Motor neuron (in vitro differentiated cells): ENCODE measurements at regions not wholly inside any gene's neighbourhood (a gene's known extent, or its start where the extent isn't known, plus 50 kb on each side); places are given as distances from the start of the nearest gene placed in this dataset.
"Not testable (repeated sequence)": the region's sequence is repeated elsewhere in the genome, so short reads cannot be mapped to it uniquely, and the experiment has no call there.

Experiments used
- ATAC-seq, 8 experiments: fragments of 200-7000 bp; cut with Tn5 transposase; replicated peaks in 6 of 8; 2 replicates each; pipeline ENCODE4 v1.8.0; 2021; ENCODE audit warnings: mild to moderate bottlenecking in 8 of 8, moderate library complexity in 8 of 8
- H3K27ac ChIP-seq, 2 donors: fragments of 250-450 bp; sonication (Bioruptor Pico); 2 replicates each; pipeline ENCODE4 v1.9.0; 2021; ENCODE audit warnings: antibody characterized with exemption in 2 of 2, mild to moderate bottlenecking in 2 of 2, moderate library complexity in 1 of 2
- H3K4me1 ChIP-seq, 2 donors: fragments of 250-450 bp; sonication (Bioruptor Pico); replicated peaks in 1 of 2; 2 replicates each; pipeline ENCODE4 v1.6.1; 2021; ENCODE audit warnings: antibody characterized with exemption in 2 of 2, mild to moderate bottlenecking in 2 of 2, moderate library complexity in 1 of 2
- H3K4me3 ChIP-seq, 5 donors: fragments of 250-450 bp; sonication (Bioruptor Pico); 2 replicates each; pipeline ENCODE4 v1.9.0; 2021; ENCODE audit warnings: antibody characterized with exemption in 5 of 5, mild to moderate bottlenecking in 5 of 5, moderate library complexity in 4 of 5
- WGBS, 10 experiments: fragments of 450-650 bp; shearing (Covaris generic); methylation state at CpG; one replicate each; pipeline ENCODE4 v1.0.0; 2022; 5-methylcytosine and 5-hydroxymethylcytosine counted together
- in situ Hi-C, 9 experiments: fragments of 400-800 bp; cut with MboI; loops; one replicate each; pipeline ENCODE4 v1.15.0; 2021; ENCODE audit warnings: low sequenced_read_pairs in 9 of 9, low pct_unique_long_range_greater_than_20kb in 2 of 9; ENCODE audit not compliant: unreplicated experiment in 9 of 9

GRCh38 chr2:238512247-238512867 lies 85.6 kb downstream of the ASB1 start:
- no peak for ATAC-seq
- Histone ChIP-seq H3K4me1 (peaks cover 4 to 13% of the 10 kb centered on the region in 2 donors), H3K4me3 (no peak overlapping the region), H3K27ac (no peak overlapping the region)
- 58 to 100% (median 86%) methylated on average over 2 to 7 of the region's 8 CpGs; no CpG with 5 or more reads in 2 of the 10 experiments for WGBS, 10 experiments
- in situ Hi-C loops, result no loop called here

DNA sequence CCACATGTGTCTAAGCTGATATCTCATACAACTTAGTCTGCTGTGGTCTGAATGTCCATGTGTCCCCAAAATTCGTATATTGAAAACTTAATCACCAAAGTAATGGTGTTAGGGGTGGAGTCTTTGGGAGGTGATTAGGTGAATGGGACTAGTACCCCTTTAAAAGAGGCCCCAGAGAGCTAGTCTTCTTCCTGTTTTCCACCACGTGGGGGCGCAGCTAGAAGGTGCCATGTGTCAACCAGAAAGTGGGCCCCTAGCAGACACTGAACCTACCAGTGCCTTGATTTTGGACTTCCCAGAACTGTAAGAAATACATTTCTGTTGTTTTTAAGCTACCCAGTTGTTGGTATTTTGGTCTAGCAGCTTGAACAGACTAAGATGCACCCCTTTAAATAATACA lies 86.6 kb downstream of the ASB1 start:
- Histone ChIP-seq H3K27ac (no peak overlapping the region), H3K4me3 (no peak overlapping the region), H3K4me1 (peaks cover 4 to 13% of the 10 kb centered on the region in 2 donors)
- in situ Hi-C loops, result no loop called here
- peak in 3 of 8 experiments; percentile 56 to 89 (median 71) for ATAC-seq
- WGBS, 10 experiments, result 8 to 48% (median 17%) methylated on average over 2 to 3 of the region's 3 CpGs; no CpG with 5 or more reads in 5 of the 10 experiments

- H3K4me1 ChIP-seq, result peaks cover 4 to 10% of the 10 kb centered on the region in 2 donors
- 80 to 100% (median 92%) methylated on average over 1 to 9 of the region's 23 CpGs; no CpG with 5 or more reads in 6 of the 10 experiments for WGBS, 10 experiments
- H3K4me3 ChIP-seq, in situ Hi-C loops, ATAC-seq, H3K27ac ChIP-seq: not testable (repeated sequence)
Observed at GRCh38 chr2:238514024-238514423, 87.3 kb downstream of the ASB1 start.

GRCh38 chr2:238515377-238515776 lies 88.7 kb downstream of the ASB1 start:
- no peak overlapping the region for H3K27ac ChIP-seq
- WGBS, 10 experiments, result 0 to 89% (median 46%) methylated on average over 2 of the region's 2 CpGs; no CpG with 5 or more reads in 2 of the 10 experiments
- H3K4me1 ChIP-seq, result no peaks in the 10 kb centered on the region
- no peak overlapping the region for H3K4me3 ChIP-seq
- no peak for ATAC-seq
- in situ Hi-C loops, result no loop called here

GRCh38 chr2:238517209-238517608 lies 90.5 kb downstream of the ASB1 start:
- Histone ChIP-seq H3K4me1 (no peaks in the 10 kb centered on the region), H3K27ac (no peak overlapping the region), H3K4me3 (no peak overlapping the region)
- 20 to 80% (median 20%) methylated on average over 1 of the region's 1 CpG; no CpG with 5 or more reads in 7 of the 10 experiments for WGBS, 10 experiments
- ATAC-seq, result no peak
- in situ Hi-C loops, result no loop called here

DNA sequence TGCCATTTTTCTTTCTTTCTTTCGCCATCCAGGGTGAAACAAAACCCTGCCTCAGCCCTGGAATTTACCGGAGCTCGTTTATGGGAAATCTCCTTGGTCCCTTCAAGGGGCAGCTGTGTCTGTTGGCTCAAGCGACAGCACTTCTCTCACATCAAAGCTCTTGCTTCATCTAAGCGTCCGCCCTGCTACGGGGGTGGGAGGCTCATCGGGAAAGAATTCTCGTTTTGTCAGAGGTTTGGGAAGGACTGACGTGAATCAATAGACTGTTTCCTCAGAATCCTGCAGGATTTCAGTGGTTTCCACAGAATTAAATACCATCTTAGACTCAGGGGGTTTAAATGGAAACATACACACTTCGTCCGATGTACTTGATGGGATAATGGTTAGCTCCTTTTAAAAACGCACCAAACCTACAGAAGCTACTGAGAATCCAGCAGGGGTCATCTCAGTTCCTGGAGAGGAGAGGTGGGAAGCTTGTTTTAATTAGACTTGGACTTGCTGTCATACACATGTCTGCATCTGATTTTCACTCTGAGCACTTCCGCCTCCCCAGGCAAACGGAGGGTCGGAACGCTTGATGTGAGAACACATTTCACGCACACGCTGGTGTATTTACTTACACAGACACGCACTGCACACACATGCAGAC lies 91.6 kb downstream of the ASB1 start:
- peak in 2 of 8 experiments; percentile 66 for ATAC-seq
- WGBS, 10 experiments, result 0 to 100% (median 87%) methylated on average over 1 to 18 of the region's 20 CpGs; no CpG with 5 or more reads in 1 of the 10 experiments
- in situ Hi-C loops, result no loop called here
- Histone ChIP-seq H3K4me1 (peaks cover 1 to 5% of the 10 kb centered on the region in 2 donors), H3K27ac (no peak overlapping the region), H3K4me3 (no peak overlapping the region)

- Histone ChIP-seq H3K4me3 (no peak overlapping the region), H3K4me1 (peaks cover 6 to 10% of the 10 kb centered on the region in 2 donors), H3K27ac (no peak overlapping the region)
- 3 to 100% (median 60%) methylated on average over 1 to 5 of the region's 7 CpGs; no CpG with 5 or more reads in 4 of the 10 experiments for WGBS, 10 experiments
- no peak for ATAC-seq
- in situ Hi-C loops, result no loop called here
Observed at GRCh38 chr2:238518821-238519186, 92.1 kb downstream of the ASB1 start.

DNA sequence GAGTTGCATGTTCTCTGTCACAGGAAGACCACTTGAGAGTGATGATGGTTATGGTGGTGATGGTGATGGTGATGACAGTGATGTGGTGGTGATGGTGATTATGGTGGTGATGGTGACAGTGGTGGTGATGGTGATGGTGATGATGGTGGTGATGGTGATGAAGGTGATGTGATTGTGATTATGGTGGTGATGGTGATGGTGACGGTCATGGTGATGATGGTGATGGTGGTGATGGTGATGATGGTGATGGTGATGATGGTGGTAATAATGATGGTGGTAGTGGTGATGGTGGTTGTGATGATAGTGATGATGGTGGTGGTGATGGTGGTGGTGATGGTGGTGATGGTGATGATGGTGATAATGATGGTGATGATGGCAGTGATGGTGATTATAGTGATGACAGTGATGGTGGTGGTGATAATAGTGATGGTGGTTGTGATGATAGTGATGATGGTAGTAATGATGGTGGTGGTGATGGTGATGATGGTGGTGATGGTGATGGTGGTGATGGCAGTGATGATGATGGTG lies 93.7 kb downstream of the ASB1 start:
- Histone ChIP-seq H3K27ac (no peak overlapping the region), H3K4me1 (peaks cover 6 to 10% of the 10 kb centered on the region in 2 donors), H3K4me3 (no peak overlapping the region)
- ATAC-seq, result no peak
- in situ Hi-C loops, result loop anchor here in 1 of 9 experiments (10.0 kb wide), 1 partner anchor 264 kb away; no protein-coding TSS in a partner anchor
- 50 to 100% (median 91%) methylated on average over 1 of the region's 1 CpG; no CpG with 5 or more reads in 4 of the 10 experiments for WGBS, 10 experiments

DNA sequence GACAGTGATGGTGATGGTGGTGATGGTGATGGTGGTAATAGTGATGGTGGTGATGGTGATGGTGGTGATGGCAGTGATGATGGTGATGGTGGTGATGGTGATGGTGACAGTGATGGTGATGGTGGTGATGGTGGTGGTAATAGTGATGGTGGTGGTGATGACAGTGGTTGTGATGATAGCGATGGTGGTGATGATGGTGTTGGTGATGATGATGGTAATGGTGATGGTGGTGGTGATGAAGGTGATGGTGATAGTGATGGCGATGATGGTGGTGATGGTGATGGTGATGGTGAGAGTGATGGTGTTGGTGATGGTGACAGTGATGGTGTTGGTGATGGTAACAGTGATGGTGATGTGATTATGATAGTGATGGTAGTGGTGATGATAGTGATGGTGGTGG lies 94.3 kb downstream of the ASB1 start:
- in situ Hi-C loops, result loop anchor here in 1 of 9 experiments (10.0 kb wide), 1 partner anchor 264 kb away; no protein-coding TSS in a partner anchor
- 71 to 100% (median 97%) methylated on average over 1 to 2 of the region's 2 CpGs; no CpG with 5 or more reads in 2 of the 10 experiments for WGBS, 10 experiments
- H3K27ac ChIP-seq, result no peak overlapping the region
- no peak overlapping the region for H3K4me3 ChIP-seq
- no peak for ATAC-seq
- peaks cover 6 to 10% of the 10 kb centered on the region in 2 donors for H3K4me1 ChIP-seq

GRCh38 chr2:238521870-238522269 lies 95.1 kb downstream of the ASB1 start:
- in situ Hi-C loops, result loop anchor here in 1 of 9 experiments (10.0 kb wide), 1 partner anchor 263 kb away; no protein-coding TSS in a partner anchor
- Histone ChIP-seq H3K4me3 (no peak overlapping the region), H3K27ac (no peak overlapping the region), H3K4me1 (peaks cover 6 to 10% of the 10 kb centered on the region in 2 donors)
- 60 to 100% (median 90%) methylated on average over 1 to 2 of the region's 8 CpGs; no CpG with 5 or more reads in 5 of the 10 experiments for WGBS, 10 experiments
- no peak for ATAC-seq

DNA sequence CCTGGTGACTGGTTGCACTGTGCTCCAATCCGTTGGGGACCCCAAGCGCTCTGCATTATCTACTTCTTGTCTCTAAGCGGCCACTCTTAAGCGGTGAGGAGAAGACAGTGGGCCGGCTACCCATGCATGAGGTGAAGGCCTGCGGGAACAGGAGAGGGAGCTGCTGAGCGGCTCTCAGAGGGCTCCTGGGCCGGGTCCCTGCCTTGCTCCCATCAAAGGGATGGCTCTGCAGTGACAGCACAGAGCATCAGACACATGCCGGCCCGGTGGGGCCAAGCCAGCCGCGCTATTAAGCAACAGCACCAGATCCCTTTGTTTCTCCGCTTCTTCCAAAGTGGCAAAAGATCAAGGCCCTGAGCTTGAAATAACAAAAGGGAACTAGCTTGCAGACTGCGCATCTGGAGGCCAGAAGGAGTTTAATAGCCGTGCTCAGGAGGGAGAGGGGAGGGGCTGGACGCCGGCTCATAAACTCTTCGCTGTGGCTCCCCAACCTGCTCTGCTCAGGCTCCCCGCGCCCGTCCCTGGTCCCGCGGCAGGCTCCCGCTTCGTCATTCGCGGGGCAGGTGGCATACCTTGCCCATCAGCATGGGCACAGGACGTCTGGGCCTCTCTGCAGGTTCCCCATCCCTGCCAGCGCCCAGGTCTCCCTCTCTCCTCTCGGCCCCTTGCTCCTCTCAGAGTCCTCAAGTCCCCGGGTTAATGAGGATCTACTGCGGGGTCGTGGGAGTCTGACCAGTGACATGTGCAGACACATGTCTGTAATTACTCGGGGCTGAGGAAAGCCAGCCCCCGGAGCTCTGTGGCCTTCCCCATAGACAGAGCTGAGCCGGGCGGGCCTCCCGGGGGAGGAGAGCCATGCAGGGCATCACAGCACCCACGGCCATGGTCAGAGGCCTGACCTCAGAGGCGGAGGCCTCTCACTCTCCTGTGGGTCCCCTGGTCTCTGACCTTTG lies 96.7 kb downstream of the ASB1 start:
- in situ Hi-C loops, result loop anchor here in 1 of 9 experiments (10.0 kb wide), 1 partner anchor 261 kb away; no protein-coding TSS in a partner anchor

DNA sequence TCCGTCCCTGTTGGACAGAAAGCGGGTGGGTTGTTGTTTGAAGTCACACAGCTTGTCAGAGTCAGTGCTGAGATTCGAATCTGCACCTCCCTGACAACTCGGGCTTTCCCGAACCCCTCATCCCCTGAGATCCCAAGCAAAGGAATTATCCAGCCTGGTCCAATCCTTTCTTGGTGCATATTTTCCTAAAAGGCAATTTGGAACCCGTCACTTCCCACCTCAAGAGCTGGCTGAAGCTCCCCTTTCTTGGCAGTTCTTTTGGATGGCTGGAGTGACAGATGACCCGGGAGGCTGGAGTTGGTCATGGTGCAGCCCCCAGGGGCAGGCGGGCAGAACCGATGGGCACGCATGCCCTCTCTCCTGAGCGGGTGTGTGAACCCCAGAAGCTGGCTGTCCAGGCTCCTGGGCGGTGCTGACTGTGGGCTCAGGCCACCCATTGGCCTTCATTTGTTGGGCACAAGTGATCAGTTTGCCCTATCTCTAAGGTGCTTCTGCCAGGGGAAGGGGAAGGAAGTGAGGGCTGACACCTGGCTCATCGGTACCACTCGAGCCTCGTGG lies 97.8 kb downstream of the ASB1 start:
- no peak for ATAC-seq
- in situ Hi-C loops, result loop anchor here in 1 of 9 experiments (10.0 kb wide), 1 partner anchor 260 kb away; no protein-coding TSS in a partner anchor
- H3K4me3 ChIP-seq, result no peak overlapping the region
- peaks cover 6 to 10% of the 10 kb centered on the region in 2 donors for H3K4me1 ChIP-seq
- WGBS, 10 experiments, result 87 to 95% (median 93%) methylated on average over 2 to 6 of the region's 15 CpGs; no CpG with 5 or more reads in 5 of the 10 experiments
- H3K27ac ChIP-seq, result no peak overlapping the region

More for the DNA sequence above, 96.7 kb downstream of the ASB1 start:
- Histone ChIP-seq H3K4me1 (peaks cover 6 to 10% of the 10 kb centered on the region in 2 donors), H3K4me3 (no peak overlapping the region), H3K27ac (no peak overlapping the region)
- WGBS, 10 experiments, result 8 to 70% (median 20%) methylated on average over 2 to 18 of the region's 40 CpGs; no CpG with 5 or more reads in 3 of the 10 experiments
- ATAC-seq, result peak; percentile 79 to 97 (median 96)
